IPS-11a (cell line): ENCODE measurements at regions not wholly inside any gene's neighbourhood (a gene's known extent, or its start where the extent isn't known, plus 50 kb on each side); places are given as distances from the start of the nearest gene placed in this dataset.

ENCODE experiments used
- H3K4me3 ChIP-seq: one replicate; pipeline ENCODE4 v1.5.1; 2013; ENCODE audit warnings: low read depth, low read length, control low read depth

DNA sequence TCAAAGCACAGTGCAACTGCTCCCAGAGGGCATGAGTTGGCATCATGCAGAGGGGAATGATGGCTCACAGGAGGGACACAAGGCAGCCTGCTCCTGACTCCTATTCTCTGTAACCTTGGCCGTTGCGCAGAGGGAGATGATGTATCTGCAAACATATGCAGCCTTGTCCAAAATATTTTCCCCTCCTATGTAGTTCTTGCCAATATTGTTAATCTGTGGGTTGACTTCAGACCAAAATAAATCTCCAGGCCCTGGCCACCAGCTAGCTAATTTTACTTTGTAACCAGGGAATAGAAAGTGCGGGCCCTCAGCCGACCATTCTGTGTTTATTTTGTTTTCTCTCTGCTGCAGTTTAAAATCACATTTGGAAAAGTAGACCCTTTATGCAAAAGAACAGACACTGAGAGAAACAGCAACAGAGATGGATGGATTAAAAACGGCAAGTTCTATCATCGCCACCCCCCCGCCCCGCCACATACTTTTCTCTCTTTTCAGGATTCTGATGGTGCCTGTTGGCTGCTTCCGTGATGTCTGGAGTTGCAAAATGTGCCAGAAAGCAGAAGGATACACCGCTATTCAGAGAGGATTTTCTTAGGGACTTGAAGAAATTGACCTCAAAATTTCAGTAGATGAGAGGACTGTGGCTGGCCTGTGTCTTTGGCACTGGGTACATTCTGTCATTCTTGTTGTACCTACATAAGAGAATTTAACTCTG lies 185.3 kb upstream of the BCOR start:
- H3K4me3 ChIP-seq: no peak overlapping the region

DNA sequence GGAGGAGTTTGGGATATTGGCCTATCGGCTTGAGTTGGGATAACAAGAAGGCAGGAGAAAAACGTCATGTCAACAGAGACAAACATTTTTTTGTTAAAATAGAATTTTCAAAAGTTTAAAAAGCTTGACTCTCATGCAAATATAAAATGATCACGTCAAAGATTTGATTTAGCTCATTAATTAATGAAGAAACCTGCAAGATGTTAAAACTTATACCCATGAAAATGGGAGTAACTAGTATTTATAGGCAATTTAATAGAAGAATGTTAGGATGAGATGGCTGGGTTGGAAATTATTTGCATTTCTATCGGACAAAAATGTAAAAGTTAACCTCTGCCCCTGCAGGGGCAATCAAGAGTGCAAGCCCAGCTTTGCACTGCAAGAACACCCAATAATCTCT lies 184.6 kb upstream of the BCOR start:
- H3K4me3 ChIP-seq: no peak overlapping the region

DNA sequence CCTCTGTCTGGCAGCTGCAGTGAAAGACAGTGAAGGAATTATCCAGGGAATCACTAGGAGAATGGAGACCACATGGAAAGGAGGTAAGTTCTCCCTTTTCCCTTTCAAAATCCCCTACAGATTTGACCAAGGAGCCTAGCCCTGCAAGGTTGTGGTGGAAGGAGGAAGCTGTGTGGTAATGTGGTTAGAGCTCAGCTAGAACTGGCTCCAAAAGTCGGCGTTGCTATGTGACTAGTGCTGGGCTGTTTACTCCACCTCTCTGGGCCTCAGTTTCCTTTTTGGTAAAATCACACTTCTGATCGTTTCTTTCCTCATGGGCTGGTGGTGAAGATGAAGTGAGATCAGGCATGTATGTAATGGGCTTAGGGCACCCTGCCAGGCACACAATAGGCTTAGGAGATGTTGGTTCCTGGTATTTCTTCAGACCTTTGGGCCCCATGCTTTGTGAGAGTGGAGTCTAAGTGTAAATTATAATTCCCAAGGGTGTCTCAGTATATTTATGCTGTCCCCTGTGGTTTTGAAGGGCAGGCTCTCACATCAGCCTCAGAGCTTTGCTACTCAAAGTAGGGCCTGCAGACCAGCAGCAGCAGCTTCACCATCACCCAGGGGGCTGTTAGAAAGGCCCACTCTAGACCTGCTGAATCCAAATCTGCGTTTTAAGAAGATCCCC lies 183.7 kb upstream of the BCOR start:
- H3K4me3 ChIP-seq: no peak overlapping the region

DNA sequence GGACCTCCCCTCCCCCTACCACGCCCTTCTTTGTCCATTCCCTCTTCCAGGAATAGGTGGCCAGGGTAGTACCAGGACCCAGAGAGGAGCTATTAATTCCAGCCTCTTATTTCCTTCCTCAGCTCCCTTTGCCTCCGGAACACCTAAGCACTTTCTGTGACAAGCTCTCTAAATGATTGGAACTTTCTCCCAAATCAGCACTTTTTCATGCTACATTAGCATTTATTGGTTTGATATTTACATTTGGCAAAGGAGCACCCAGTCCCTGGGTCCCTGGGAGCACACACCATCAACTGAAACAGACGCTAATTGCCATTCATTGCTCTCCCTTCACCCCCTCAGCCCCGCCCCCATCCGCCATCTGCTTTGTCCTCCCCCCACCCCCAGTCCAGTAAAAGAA lies 182.0 kb upstream of the BCOR start:
- no peak overlapping the region for H3K4me3 ChIP-seq

DNA sequence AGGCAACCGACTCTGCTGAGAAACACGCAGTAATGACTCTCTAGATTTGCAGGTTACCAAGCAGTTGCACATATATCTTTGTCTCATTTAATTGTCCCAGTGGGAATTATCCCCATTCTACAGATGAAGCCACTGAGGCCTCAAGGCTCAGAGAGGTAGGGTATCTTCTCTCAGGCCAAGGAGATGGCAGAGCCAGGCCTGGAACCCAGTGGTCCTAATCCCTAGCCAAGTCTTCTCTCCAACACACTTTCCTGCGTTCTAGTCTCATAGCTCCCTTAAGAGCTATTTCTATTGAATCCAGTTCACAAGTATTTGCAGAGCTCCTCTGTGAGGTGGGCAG lies 181.3 kb upstream of the BCOR start:
- H3K4me3 ChIP-seq: no peak overlapping the region

DNA sequence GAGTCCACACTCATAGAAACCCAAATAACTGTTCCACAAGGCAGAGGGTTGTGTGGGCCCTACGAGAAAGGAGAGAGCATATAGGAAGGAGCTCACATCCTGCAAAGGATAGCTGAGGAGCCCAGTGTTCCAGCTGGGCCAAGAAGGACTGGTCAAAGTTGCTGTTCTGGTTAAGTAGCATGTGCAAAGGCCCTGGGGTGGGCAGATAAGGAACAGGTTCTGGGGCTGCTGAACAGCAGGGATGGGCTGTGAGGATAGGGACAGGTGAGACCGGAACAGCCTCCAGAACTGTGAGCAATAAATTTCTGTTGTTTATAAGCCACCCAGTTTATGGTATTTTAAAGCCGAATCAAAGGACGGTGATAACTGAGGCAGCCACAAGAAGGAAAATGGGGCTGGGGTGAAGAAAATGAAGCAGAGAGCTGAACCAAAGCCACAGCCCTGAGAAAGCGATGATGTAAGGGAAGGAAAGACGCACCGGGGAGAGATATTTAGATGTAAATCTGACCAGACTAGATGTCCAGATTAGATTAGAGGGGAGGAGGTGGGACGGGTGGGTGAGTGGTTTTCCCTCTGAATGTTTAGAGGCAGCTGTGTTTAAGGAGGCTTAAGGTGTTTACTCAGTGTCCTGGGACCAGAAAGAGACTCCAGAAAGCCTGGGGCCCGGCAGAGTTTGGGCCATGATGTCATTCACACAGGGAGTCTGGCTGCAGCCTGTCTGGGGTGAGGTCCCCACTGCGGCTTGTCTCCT lies 180.8 kb upstream of the BCOR start:
- no peak overlapping the region for H3K4me3 ChIP-seq

DNA sequence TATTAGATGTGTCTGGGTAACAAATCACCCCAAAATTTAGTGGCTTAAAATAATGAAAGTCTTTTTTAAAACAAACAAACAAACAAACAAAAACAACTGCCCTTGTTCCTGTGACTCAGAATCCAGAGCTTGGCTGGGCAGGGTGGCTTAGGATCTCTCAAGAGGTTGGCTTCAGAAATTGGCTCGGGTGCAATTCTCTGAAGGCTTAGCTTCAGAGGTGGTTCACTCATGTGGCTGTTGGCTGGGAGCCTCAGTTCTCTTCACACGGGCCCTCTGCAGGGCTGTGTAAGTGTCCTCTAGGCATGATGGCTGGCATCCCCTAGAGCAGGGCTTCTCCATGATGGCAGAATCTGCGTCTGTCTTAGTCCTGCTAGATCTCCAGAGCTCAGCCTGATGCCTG lies 179.9 kb upstream of the BCOR start:
- H3K4me3 ChIP-seq: no peak overlapping the region

DNA sequence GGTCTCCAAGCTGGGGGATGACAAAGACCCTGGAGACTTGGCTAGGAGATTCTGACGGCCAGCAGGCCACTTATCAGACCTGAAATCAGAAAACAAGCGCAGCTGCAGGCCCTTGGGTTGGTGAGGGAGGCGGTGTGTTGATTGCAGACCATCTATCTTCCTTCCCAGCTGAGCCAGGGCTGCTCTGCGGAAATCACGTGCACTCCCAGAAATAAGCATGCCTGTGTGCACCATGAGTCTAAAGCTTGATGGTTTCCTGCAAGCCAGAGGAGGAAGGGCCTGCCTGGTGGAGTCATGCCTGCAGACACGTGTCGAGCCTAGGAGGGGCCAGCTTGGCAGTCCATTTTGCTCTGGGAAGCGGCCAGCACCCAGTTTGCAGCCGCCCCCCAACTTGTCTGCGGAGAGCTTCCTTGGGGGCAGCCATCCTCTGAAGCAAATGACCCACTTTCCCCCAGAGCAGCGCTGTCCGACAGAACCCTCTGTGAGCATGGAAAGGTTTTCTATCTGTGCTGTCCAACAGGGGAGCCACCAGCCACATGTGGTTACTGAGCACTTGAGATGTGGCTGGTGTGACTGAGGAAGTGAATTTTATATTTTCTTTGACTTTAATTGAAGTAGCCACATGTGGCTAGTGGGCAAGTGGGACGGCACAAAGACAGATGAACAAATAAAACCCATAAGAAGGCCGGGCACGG lies 175.7 kb upstream of the BCOR start:
- H3K4me3 ChIP-seq: no peak overlapping the region

DNA sequence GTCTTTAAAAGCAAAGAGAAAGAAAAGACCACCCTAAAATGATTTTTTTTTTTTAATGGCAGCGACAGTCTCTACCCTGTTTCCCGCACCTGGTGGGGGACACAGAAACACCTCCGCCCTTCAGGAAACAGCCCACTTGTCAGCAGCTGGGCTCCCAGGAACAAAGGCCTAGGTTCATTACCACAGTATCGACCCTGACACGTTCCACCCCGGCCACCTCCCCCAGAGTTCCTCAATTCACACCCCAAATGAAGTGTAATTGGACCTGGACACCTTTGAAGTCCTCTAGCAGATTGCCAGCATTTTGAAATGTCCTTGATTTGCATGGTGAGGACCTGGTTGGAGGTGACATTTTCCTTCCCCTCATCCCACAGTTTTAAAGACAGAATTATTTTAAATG lies 175.0 kb upstream of the BCOR start:
- no peak overlapping the region for H3K4me3 ChIP-seq

DNA sequence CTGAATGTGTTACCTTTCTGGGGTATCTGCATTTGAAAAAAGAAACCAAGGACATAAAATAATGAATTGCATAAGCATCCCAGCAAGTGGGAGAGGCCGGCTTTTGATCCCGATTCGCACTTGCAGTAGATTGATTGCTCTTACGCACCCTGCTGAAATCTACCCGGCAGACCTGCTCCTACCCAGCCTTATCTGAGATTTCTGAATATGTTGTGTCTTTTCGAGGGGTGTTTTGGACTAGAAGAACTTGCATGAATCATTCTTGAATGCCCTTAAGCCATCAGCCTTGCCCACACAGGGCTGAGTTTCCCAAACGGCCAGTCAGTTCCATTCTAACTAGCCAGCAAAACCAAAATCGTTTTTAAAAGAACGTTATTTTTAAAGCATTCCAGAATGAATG lies 174.4 kb upstream of the BCOR start:
- no peak overlapping the region for H3K4me3 ChIP-seq

DNA sequence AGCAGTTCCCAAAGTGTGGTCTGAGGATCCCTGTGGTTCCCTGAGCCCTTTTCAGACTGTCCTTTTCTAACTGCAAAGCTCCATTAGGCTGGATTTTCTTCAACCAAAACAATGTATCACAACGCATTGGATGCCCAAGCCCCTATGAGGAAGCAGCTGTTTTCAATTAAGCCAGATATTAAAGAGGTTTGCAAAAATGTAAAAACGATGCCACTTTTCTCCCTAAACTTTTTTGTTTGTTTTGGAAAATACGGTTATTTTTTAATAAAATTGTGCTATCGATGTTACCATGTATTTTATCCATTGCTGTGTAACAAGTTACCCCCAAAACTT lies 170.4 kb upstream of the BCOR start:
- H3K4me3 ChIP-seq: no peak overlapping the region

DNA sequence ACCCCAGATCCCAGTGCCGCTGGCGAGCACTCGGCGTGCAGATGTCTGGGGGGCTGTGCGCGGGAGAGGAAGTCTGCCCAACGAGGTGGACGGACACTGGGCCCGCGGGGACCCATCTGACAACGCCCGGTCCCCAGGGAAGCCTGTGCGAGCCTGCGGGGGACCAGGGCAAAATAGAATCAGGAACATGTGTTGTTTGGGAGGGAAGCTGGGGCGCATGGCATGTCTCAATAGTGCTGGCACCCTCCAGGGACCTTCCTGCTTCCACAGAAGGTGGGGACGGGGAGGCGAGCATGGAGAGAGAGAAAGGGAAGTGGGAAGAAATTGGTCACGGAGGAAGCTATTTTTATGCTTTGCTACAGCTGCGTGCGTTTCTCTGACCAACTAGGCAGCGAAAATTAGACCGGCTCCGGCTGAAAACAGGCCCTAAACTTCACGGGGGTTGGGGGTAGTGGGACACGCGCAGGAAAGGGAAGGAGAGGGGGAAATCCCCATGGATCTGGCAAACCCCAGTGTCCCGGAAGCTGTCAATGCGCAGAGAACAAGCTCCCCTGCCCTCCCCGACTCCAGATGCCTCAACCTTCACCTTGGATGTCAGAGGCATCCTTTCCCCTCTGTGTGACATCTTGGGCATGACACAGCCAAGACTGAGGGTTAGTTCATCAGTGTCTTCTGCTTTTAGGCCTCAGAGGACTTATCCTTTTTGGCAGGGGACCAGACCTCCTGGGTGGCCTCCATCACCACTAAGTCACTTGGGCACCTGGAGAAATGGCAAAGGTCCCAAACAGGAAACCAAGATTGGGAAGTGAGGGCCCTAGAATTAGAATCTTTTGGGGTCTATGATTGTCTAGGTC lies 169.8 kb upstream of the BCOR start:
- H3K4me3 ChIP-seq: no peak overlapping the region

DNA sequence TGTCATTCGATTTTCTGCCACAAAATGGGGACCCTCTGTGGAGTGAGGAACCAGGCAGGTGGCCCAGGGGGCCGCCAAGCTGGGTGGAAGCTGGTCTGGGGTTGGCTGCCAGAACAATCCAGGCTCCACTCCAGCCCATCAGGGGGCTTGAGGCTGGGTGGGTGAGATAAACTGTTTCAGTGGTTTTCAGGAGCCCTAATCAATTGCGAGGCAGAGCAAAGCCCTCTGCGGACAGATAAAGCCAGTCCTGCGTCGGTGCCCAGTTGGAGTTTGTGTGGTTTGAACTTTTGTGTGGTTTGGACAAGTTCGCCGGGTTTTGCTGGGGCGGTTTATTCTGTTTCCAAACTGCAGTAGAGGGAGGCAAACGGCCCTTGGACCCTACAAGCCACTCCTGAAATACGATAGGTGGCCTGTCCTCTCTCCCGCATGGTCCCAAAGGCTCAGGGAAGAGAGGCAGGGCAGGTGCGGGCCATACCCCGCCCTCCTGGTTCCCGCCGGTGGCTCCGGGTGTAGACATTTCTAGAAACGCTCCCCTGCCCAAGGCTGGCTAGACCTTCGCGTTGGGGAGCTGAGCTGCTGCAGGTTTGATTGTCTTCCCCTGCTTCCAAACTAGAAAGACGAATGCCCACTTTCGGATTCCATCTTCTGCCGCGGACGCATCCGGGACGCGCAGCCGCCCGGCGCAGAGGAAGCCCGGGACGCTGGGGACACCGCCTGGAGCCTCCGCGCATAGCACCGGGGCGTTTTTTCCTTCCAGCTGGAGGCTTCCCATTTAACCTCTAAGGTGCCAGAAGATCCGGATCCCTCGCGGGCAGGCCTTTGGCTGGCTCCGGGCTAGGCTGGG lies 169.0 kb upstream of the BCOR start:
- peak overlapping the region; percentile 8 for H3K4me3 ChIP-seq

DNA sequence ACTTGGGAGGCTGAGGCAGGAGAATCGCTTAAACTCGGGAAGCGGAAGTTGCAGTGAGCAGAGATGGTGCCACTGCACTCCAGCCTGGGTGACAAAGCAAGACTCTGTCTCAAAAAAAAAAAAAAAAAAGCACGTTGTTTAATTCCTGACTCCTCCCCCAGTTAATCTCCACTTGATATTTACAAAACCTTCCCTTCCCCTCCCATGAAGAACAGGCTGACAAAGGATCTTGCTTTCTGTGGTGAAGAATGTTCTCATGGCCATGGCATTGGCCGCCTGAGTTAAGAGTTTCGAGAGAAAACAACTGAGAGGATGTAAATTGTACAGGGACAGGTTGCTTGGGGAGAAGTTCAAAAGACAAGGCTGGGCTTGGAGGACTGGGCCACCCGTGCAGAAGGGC lies 168.2 kb upstream of the BCOR start:
- no peak overlapping the region for H3K4me3 ChIP-seq

DNA sequence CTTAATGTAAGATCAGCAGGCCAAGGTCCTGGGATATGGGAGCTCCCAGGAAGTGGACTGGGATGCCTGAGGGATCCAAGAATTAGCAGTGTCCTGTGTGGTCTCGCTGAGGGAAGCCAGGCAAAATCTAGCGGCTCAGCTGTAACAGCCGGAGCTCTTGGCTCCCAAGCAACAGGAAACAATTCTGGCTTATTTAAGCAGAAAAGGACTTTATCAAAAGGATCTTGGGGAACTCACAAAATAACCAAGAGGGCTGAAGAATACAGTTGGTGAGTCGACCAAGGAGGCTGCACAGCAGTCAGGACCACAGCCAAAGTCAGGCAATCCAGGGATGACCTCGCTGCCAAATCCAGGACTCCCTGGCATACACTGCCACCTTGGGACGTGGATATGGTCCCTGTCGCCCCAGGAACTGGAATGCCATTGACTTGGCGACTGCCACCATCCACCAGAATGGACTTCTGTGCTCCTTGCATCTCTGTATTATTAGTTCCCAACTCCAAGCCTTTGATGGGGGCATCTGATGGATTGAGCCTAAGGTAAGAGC lies 165.3 kb upstream of the BCOR start:
- H3K4me3 ChIP-seq: no peak overlapping the region

DNA sequence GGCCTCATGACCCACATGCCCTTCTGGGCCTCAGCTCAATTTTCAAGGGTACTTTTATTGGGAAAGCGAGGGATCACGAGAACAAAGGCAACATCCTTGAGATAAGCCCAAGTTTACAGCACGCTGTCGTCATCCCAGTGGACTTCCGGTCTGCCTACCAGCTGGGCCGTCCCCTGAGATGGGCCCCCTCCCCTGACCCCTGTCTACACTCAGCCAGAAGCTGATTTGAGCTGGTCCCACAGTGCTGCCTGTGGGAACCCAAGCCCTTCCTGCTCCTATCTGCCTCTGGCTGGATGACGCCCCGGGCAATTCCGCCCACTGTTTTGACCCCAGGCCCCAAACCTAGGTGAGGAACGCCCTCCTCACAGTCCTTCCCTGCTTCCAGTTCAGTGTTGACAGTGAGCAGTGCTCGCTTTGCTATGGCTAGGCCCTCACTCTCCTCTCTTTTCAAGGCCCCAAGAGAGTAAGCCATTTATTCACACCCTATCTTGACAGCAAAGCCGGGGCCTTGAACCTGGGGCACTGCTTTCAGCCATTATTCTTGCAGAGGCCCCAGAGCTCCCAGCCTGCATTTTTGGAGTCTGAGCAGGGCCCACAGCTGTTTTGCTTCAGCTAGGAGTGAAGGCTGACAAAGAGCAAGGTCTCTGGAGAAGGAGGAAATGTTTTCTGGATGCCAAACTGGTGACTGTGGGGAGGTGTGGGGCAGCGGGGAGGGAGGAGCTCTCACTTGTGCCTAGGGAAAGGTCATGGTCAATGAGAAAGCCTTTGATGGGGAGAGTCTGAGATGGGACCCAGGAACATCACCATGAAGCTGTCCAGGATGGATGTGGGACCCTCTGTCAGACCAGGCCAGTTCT lies 164.6 kb upstream of the BCOR start:
- H3K4me3 ChIP-seq: no peak overlapping the region

DNA sequence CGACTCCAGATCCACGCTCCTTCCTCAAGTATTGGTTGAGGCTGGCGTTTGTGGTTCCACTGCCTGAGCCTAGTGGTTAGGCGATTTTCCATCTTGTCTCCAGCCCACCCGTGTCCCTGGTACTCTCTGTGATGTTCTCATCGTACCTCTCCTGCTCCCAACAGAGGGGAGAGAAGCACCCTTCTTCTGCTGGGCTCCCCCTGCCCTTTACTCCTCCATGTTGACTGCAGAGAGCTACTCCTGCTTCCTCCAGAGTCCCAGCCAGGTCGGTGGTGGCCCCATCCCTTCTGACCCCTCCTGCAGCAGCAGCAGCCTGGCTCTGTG lies 164.0 kb upstream of the BCOR start:
- H3K4me3 ChIP-seq: no peak overlapping the region

DNA sequence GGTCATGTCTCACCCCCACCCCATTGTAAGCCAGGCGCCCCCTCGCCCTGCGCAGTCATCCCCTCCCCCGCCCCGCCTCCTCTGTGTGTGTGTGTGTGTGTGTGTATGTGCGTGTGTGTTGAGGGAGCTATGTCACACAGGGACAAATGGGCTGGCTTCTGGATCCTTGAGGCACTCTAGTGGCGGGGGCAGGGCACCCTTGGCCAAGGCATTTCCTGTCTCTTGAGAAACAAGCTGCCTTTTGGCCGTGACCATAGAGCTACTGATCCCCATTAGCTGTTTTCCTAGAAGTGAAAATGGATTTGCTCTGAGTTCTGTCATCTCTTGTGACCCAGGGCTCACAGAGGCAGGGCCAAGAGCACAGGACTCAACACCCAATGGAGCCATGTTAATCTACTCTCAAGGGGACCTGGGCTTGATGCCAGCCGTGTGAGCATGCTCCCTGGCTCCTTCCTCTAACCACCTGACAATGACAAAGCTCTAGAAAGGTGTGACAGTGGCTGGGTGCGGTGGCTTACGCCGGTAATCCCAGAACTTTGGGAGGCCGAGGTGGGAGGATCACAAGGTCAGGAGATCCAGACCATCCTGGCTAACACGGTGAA lies 162.5 kb upstream of the BCOR start:
- no peak overlapping the region for H3K4me3 ChIP-seq

DNA sequence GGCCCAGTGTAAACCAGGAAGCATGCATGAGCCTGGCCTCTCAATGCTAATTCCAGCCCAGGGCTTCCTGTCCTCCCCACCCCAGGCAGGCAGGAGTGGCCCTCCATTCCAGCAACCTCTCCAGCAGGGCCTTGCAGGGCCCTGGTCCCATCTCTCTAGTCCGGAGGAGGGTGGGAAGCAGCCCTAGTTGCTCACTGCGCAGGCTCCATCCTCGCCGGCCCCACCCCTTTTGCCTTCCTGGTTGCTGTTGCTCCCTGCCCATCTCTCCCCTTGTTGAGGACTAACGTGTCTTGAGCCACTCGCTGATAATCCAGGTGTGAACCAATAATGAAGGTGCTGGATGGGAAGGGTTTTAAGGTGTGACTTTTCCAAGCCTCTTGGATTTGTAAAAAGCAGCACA lies 161.2 kb upstream of the BCOR start:
- H3K4me3 ChIP-seq: no peak overlapping the region
